ENCODE measurements at regions not wholly inside any gene's neighbourhood (a gene's known extent, or its start where the extent isn't known, plus 50 kb on each side); places are given as distances from the start of the nearest gene placed in this dataset.

DNA sequence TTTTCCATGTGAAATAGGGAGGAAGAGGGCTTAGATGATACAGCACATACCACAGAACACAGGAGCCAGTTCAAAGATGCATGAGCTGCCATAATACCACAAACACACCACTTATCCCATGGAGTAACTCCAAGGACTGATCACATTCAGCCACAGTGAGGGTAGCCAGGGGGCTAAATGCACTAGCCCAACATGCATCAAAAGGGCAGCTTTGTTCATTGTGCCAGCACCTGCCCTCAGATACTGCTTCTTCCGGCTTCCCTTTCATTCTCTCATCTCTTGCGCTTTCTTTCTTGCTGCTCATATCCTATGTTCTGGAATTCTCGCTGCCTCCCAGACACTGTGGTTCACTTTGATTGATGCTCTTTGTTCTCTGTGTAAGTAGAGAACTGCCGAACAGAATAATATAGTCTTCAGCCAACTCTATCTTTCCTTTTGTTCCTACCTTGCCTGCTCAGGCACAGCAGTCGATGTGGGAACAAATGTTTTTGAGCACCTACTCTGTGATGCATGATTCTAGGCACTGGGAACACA is 50.0 kb upstream of the SYT6 start:
- Histone ChIP-seq H2AFZ (ENCODE audit: low read depth, low read length, poor library complexity, severe bottlenecking) (no peak overlapping the region), H3K27me3 (ENCODE audit: insufficient read depth, low read length) (peaks cover 82% of the 10 kb centered on the region), H3K4me2 (ENCODE audit: low read length) (no peak overlapping the region), H3K9me2 (ENCODE audit: insufficient read depth) (no peaks in the 10 kb centered on the region), H4K20me1 (ENCODE audit: insufficient read depth) (no peaks in the 10 kb centered on the region), H3K4me3 (replicated peaks in 1 of 2; ENCODE audit: low read depth in 1 of 2, low read length in 2 of 2) (no peak overlapping the region), H3K27ac (ENCODE audit: low read depth, low read length) (no peak overlapping the region), H3K9ac (ENCODE audit: low read length) (no peak overlapping the region), H3K4me1 (ENCODE audit: control insufficient read depth in 1 of 2, insufficient read depth in 2 of 2, low read length in 2 of 2) (no peaks in the 10 kb centered on the region), H3K9me3 (ENCODE audit: control insufficient read depth in 1 of 2, insufficient read depth in 1 of 2, low read depth in 1 of 2, low read length in 2 of 2) (no peaks in the 10 kb centered on the region), H3K36me3 (ENCODE audit: control insufficient read depth in 1 of 2, insufficient read depth in 2 of 2, low read length in 2 of 2) (no peaks in the 10 kb centered on the region), H3K79me2 (ENCODE audit: insufficient read depth, low read length) (no peaks in the 10 kb centered on the region)
- BruUV-seq (replicated peaks): no TSS peak
- ATAC-seq (no peak), DNase-seq (ENCODE audit: low read depth, low spot score) (no peak)
- POLR2A ChIA-PET: no interaction called here
- RAD21 ChIA-PET (ENCODE audit: low non-redundant PET in 1 of 2, low total read pairs in 2 of 2, uncharacterized antibody in 2 of 2, unreplicated experiment in 2 of 2): no interaction called here
- TF ChIP-seq POLR2A (IDR thresholded peaks at IDR 0.05; ENCODE audit: borderline replicate concordance, extremely low read depth, insufficient read depth, insufficient read length) (no peak), TCF7L2 (IDR thresholded peaks at IDR 0.05; ENCODE audit: borderline replicate concordance, extremely low read depth, insufficient read depth, insufficient read length) (no peak), SP1 (IDR thresholded peaks at IDR 0.05; ENCODE audit: low read depth) (no peak), FOSL1 (IDR thresholded peaks at IDR 0.05; ENCODE audit: low read depth) (no peak), CBX3 (IDR thresholded peaks at IDR 0.05; ENCODE audit: low read depth) (no peak), EGR1 (IDR thresholded peaks at IDR 0.05; ENCODE audit: low read depth) (no peak), EZH2 (IDR thresholded peaks at IDR 0.05) (no peak), ZNF274 (IDR thresholded peaks at IDR 0.05; ENCODE audit: low read depth, low read length) (no peak), POLR2AphosphoS5 (IDR thresholded peaks at IDR 0.05; ENCODE audit: low read depth, low read length) (no peak), CEBPB (IDR thresholded peaks at IDR 0.05; ENCODE audit: low read depth) (no peak)
- TF ChIP-seq, protein P1, sequence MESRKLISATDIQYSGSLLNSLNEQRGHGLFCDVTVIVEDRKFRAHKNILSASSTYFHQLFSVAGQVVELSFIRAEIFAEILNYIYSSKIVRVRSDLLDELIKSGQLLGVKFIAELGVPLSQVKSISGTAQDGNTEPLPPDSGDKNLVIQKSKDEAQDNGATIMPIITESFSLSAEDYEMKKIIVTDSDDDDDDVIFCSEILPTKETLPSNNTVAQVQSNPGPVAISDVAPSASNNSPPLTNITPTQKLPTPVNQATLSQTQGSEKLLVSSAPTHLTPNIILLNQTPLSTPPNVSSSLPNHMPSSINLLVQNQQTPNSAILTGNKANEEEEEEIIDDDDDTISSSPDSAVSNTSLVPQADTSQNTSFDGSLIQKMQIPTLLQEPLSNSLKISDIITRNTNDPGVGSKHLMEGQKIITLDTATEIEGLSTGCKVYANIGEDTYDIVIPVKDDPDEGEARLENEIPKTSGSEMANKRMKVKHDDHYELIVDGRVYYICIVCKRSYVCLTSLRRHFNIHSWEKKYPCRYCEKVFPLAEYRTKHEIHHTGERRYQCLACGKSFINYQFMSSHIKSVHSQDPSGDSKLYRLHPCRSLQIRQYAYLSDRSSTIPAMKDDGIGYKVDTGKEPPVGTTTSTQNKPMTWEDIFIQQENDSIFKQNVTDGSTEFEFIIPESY (IDR thresholded peaks at IDR 0.05; ENCODE audit: extremely low read depth, insufficient replicate concordance, low read length): no peak
- TF ChIP-seq, protein P2, sequence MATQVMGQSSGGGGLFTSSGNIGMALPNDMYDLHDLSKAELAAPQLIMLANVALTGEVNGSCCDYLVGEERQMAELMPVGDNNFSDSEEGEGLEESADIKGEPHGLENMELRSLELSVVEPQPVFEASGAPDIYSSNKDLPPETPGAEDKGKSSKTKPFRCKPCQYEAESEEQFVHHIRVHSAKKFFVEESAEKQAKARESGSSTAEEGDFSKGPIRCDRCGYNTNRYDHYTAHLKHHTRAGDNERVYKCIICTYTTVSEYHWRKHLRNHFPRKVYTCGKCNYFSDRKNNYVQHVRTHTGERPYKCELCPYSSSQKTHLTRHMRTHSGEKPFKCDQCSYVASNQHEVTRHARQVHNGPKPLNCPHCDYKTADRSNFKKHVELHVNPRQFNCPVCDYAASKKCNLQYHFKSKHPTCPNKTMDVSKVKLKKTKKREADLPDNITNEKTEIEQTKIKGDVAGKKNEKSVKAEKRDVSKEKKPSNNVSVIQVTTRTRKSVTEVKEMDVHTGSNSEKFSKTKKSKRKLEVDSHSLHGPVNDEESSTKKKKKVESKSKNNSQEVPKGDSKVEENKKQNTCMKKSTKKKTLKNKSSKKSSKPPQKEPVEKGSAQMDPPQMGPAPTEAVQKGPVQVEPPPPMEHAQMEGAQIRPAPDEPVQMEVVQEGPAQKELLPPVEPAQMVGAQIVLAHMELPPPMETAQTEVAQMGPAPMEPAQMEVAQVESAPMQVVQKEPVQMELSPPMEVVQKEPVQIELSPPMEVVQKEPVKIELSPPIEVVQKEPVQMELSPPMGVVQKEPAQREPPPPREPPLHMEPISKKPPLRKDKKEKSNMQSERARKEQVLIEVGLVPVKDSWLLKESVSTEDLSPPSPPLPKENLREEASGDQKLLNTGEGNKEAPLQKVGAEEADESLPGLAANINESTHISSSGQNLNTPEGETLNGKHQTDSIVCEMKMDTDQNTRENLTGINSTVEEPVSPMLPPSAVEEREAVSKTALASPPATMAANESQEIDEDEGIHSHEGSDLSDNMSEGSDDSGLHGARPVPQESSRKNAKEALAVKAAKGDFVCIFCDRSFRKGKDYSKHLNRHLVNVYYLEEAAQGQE (IDR thresholded peaks at IDR 0.05; ENCODE audit: low read depth): no peak
- intact Hi-C loops (cut with micrococcal nuclease): no loop called here
- CTCF ChIA-PET: no interaction called here
